ENCODE measurements at regions not wholly inside any gene's neighbourhood (a gene's known extent, or its start where the extent isn't known, plus 50 kb on each side); places are given as distances from the start of the nearest gene placed in this dataset.
"Not testable (repeated sequence)": the region's sequence is repeated elsewhere in the genome, so short reads cannot be mapped to it uniquely, and the experiment has no call there.

DNA sequence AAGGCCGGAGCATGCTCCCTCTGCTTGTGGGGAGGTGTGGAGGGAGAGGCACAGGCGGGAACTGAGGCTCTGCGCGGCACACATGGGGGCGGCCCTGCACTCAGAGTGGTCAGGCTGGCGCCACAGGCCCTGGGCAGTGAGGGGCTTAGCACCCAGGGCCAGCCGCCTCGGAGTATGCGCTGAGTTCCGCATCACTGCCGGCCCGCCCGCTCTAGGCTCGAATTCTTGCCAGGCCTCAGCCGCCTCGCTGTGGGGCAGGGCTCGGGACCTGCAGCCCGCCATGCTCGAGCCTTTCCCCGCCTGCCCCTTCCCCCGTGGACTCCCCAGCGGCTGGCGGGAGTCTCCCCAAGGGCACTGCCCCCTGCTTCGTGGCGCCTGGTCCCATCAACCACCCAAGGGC, 905.9 kb downstream of the SPATA31A6 start:
- not testable (repeated sequence) for DNase-seq

DNA sequence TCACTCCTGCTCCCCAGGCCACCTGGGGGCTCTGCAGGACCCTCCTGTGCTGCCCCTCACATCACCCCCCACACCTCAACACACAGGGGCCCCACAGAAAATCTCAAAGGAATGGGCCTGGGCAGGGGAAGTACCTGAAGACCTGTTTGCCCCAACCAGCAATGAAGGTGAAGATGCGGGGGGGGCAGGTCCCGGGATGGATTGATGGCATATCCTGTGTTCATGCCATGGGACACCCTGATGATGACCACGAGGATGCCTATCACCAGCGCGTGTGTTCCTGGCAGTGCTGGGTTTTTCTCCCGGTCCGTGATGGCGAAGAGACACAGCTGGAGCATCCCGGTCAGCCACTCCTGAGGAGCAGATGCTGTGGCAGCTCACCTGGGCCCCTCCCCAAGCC, 926.9 kb downstream of the SPATA31A6 start:
- DNase-seq, result not testable (repeated sequence)

DNA sequence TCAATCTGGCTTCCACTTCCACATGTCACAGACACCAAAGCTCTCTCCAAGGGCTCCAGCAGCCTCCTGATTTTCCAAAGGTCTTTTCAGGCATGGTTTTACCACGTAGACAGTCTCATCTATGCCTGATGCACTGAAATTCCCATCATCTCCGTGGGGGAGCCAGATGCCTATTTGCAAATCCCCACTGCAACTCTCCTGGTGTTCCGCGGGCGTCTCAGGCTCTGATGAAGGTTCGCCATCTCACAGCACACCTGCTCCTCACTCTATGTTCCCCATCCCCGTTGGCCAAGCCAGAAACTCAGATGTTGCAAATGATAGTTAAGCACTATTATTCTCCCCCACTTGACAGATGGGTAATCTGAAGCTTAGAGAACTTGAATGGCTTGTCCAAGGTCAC, 929.4 kb downstream of the SPATA31A6 start:
- peak; percentile 88 for DNase-seq

DNA sequence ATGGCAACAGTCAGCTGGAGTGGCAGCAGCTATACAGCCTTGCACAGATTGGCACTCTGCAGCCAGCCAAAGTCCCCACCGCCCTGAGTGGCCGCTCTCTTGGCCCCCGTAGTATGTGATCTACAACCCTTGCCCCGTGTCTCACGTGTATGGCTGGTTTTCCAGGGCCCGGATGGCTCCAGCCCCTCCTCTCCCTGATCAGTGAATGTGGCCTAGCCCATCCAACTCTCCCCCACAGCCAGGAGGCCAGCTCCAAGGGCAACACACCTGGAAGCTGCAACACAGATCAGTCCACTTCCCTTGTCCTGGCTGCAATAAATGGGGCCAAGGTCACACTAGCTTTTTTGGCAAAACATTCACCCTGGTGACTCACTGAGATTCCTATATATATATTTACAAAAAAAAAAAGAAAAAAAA, 932.4 kb downstream of the SPATA31A6 start:
- not testable (repeated sequence) for DNase-seq

DNA sequence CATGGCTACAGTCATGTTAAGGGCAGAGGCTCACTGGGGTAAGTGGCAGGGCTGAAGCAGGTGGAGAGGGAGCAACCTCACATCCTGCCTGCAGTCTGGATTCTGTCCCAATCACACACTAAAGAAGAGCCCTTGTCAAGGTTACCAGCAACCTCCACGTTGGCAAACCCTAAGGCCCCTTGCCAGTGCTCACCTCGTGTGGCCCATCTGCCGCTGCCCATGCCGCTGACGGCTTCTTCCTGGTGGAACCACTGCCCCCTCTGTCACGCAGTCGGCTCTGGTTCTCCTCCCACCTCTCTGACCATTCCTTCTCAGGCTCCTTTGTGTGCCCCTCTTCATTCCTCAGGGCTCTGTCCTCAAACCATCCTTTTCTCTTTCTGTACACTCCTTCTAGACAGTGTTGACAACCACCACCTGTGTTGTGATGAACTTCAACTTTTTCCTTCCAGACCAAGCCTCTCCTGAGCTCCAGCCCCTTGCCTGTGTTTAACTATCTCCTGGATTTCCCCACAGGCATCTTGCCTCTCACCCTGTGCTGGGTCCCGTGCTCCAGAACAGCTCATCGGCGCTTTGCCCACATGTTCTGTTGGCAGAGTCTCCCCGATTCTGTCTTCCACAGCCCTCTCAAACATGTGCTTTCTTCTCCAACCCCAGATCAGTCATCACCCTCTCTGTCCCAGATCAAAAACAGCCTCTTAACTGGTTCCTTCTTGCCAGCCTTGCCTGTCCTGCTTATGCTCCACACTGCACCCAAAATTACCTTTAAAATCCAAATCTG, 934.8 kb downstream of the SPATA31A6 start:
- DNase-seq, result not testable (repeated sequence)

DNA sequence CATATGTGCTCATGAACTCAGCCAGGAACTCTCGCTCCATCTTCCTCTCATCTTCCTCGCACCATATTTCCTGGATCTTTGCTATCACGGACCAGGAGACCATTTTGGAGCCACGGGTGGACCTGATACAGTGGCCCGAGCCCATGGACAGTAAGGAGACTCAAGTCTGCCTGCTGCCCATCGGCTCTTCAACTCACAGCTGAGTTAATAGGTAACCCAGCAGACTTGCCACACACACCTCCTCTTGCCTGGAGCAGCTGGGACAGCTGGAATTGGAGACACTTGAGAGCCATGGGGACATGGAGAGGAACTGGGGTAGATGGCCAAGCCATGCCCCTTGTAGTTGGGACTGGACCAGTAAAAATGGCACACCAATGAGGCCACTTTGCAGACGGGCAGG, 936.1 kb downstream of the SPATA31A6 start:
- not testable (repeated sequence) for DNase-seq

DNA sequence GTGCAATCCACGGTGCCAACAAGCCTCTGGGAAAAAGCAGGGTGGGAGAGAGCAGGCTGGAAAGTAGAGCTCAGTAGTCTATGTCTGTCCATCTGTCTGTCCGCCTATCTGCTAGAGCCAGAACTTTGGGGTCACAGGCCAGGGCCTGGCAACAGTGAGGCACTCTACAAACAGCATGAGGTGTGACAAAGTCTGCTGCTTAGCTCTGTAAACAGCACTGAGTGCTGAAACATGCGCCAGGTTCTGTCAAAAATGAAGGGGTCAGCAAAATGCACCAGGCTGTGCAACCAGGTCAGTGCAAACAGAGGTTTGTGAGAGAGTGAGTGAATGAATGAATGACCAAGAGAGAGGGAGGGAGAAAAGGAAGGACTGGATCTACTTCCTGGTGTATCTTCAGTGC, 936.5 kb downstream of the SPATA31A6 start:
- not testable (repeated sequence) for DNase-seq

DNA sequence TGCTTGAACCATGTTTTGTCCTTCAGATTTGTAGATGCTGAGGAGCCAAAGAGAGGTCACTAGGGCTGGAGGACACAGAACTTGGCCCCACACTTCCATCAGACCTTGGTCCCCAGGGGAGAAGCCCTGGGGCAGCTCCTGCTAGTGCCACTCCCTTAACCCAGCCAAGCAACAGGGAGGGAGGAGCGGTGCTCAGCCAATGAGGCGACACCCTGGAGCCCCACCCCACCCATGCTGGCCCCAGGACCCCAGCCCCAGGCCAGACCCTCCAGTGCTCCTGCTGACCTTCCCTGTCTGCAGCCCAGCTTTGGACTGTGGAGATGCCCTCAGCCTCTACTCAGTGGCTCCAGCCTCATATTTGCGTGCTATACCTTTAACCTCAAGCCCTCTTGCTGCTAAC, 942.4 kb downstream of the SPATA31A6 start:
- not testable (repeated sequence) for DNase-seq

DNA sequence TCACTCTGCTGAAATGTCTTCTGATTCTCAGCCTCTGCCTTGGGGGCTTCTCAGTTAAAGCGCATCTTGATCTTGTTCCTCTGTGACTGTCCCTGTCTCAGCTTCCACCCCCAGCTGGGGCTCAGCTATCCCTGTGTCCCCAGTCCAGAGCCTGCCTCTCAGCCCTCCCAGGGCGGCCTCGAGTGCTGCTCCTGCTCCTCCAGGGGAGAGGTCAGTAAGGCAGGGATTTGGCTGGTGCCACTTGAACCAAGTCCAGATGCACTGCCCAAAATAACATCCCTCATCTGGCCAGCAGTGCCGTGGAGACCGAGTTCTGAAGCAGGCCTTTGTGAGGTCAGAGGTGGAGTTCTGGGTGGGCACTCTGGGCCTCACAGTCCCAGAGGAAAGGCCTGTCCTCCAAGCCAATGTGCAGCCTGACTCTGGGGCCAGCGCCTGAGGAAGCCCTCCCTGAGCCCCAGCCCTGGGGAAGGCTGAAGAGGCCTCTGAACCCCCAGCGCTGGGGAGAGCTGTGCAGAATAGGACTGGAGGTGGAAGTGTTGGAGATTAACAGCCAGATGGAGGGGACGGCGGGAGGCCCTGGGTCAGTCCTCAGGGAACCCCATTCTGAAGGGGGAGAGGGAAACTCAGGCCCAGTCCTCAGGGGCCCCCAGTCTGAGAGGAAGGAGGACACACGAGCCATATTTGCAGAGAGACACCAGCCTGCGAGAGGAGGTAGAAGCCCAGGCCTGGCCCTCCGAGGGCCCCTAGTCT, 943.7 kb downstream of the SPATA31A6 start:
- not testable (repeated sequence) for DNase-seq

DNA sequence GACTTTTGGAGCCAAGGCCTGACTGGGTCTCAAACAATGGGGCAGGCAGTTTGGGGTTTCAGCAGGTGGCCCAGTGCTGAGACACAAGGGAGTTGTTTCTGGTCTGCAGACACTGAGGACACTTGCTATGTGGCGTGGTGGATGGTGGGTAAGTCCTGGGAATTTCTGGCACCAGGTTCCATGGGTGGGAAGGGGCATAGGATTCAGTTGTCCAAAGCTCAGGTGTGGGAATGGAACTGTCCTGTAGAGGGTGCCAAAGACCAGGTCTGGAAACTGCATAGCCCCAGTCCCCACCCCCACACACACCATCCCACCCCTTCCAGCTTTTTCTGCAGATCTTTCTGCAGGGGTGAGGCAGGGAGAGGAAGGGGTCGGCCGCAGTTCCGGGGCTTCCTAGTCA, 944.5 kb downstream of the SPATA31A6 start:
- DNase-seq, result not testable (repeated sequence)

DNA sequence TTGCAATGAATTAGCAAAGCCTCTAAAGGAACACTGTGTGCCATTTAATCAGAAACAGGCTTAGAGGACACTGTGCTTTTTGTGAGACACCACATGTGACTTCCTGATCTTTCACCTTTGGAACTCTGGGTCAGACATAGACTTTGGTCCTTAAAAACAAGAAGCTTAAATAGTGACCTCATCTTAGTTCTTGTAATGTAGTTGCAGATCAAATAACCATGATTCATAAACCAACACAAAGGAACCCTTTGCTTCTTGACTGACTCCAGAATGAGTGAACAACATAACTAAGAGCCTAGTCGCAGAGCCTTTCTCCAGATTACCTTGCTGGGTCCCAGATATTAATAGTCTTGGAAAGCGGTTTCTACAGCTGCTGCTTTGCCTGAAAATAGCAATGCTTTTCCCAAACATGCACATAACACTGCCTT, 947.3 kb downstream of the SPATA31A6 start:
- not testable (repeated sequence) for DNase-seq

DNA sequence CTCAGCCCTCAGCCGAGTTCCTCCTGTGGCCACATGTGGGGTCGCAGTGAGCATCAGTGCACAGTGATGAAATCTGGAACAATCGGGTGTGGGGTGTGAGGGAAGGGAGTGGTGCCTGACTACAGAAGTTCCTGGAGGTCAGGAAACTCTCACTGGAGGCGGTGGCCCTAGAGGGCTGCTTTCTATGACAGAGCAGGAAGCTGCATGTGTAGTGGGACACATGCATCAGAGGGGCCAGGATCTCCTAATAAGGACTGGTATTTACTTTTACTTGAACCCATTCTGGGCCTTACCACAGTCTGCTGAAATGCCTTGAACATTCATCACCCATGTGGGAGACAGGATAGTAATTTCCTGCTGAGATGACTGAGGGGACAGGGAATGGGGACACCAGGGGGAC, 952.0 kb downstream of the SPATA31A6 start:
- not testable (repeated sequence) for DNase-seq

DNA sequence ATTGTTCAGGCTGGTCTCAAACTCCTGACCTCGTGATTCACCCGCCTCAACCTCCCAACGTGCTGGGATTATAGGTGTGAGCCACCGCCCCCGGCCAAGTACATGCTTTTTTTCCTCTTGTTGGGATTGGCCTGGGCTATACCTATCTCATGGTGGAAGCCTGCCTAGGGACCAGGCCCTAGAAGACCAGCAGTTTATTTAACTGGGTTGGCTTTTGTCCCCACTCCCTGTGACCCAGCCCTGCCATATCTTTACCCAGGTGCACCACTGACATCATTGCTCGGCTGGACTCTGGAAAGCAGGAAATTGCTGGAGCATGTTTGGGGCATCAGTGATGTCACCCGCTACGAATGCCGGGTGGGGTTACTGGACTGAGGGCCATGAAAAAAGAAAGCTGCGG, 955.5 kb downstream of the SPATA31A6 start:
- not testable (repeated sequence) for DNase-seq

DNA sequence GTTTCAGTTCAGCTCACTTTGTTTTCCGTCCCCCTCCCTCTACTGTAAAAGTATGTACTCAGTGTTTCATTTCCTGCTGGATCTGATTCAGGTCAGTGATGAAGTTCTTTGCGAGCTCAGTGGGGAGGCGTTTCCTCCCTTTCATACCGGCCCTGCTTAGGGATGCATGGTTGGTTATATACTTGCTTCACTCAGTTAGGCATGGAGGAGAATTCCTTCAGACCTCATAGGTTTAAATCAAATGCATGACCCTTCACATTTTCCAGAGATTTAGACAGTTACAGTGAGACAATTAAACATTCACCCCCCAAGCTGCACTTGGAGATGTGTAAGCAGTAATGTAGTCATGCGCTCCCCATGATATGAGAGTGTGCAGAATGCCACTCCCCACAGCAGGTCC, 955.9 kb downstream of the SPATA31A6 start:
- not testable (repeated sequence) for DNase-seq

DNA sequence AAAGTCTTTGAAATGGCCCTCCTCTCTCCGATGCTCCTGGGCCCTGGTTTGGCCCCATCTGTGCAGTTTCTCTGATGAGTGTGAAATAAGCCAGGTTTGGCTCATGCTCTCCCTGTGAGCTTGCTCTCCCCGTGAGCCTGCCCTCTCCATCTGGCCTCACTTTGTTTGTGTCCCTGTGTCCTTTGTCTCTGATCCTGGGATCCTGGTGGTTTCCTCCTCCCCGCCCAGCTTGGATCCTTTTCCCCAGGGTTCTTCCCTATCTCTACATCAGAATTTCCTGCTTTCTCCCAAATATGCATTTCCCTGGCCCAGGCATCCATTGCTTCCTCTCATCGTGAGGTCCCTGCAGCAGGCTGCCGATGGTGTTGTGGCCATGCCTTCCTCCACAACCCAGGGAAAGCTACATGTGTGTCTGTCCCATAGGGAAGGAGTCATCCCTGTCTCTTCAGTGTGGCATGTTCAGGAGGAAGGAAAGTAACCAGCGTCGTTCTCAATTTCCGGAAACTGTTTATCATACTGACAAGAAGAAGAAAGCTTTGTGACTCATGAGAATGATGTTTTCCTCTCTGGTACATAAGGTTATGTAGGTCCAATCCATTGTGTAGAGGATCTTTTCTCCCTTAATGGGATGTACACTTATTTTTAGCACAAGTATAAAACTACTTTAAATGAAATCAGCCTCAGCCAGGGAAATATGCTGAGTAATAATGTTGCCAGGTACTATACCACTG, 956.6 kb downstream of the SPATA31A6 start:
- DNase-seq, result not testable (repeated sequence)
